Uterus (tissue), 2 donors: ENCODE measurements at regions not wholly inside any gene's neighbourhood (a gene's known extent, or its start where the extent isn't known, plus 50 kb on each side); places are given as distances from the start of the nearest gene placed in this dataset.

ENCODE experiments used
- CTCF ChIP-seq, 4 experiments: fragments of 200-600 bp in 2 of 4; fragments of 450-650 bp in 2 of 4; sonication (generic) in 2 of 4; IDR thresholded peaks; one replicate each; pipeline ENCODE4 v1.5.1; 2016 to 2019; ENCODE audit warnings: antibody characterized with exemption in 4 of 4, mild to moderate bottlenecking in 2 of 4, moderate library complexity in 1 of 4
- POLR2A ChIP-seq, 2 donors: fragments of 450-650 bp; IDR thresholded peaks; one replicate each; pipeline ENCODE4 v1.6.1; 2016; ENCODE audit warnings: antibody characterized with exemption in 2 of 2, mild to moderate bottlenecking in 1 of 2, moderate library complexity in 1 of 2

- TF ChIP-seq POLR2A (IDR thresholded peaks at IDR 0.05), result no peak
- TF ChIP-seq CTCF (IDR thresholded peaks at IDR 0.05), result no peak
These were observed 366.8 kb upstream of the ATXN7L3B start for GRCh38 chr12:74170645-74171477.
